WI38 (cell line): ENCODE measurements at regions not wholly inside any gene's neighbourhood (a gene's known extent, or its start where the extent isn't known, plus 50 kb on each side); places are given as distances from the start of the nearest gene placed in this dataset.
A peak's percentile ranks its signal among the peaks of the same experiment; 100 is the strongest.

ENCODE experiments used
- H3K4me3 ChIP-seq: 2 replicates; pipeline ENCODE4 v1.5.1; 2011; ENCODE audit warnings: low read depth, mild to moderate bottlenecking, control low read depth, low read length
- CTCF ChIP-seq: IDR thresholded peaks from 2 replicates; pipeline ENCODE4 v1.5.1; 2012; ENCODE audit warnings: low read depth, mild to moderate bottlenecking, control low read depth, low read length

- no peak for TF ChIP-seq CTCF
- no peak overlapping the region for H3K4me3 ChIP-seq
These were observed 144.3 kb downstream of the KIF20B start for GRCh38 chr10:89845541-89846280.

GRCh38 chr10:89846281-89846630 lies 144.9 kb downstream of the KIF20B start:
- no peak for TF ChIP-seq CTCF
- H3K4me3 ChIP-seq, result no peak overlapping the region

- TF ChIP-seq CTCF, result no peak
- H3K4me3 ChIP-seq, result no peak overlapping the region
These were observed 145.4 kb downstream of the KIF20B start for GRCh38 chr10:89846786-89847185.

GRCh38 chr10:89852872-89853271 lies 151.5 kb downstream of the KIF20B start:
- H3K4me3 ChIP-seq, result no peak overlapping the region
- no peak for TF ChIP-seq CTCF

GRCh38 chr10:89853781-89854191 lies 152.4 kb downstream of the KIF20B start:
- TF ChIP-seq CTCF, result peak; percentile 30; the same call in 1 of the 2 replicates

GRCh38 chr10:89857431-89858042 lies 156.1 kb downstream of the KIF20B start:
- TF ChIP-seq CTCF, result no peak
- no peak overlapping the region for H3K4me3 ChIP-seq

More at GRCh38 chr10:89853781-89854191, 152.4 kb downstream of the KIF20B start:
- H3K4me3 ChIP-seq, result no peak overlapping the region

GRCh38 chr10:89861199-89861573 lies 159.8 kb downstream of the KIF20B start:
- no peak for TF ChIP-seq CTCF
- H3K4me3 ChIP-seq, result no peak overlapping the region
